Stimulated activated CD4-positive, alpha-beta T cell treated with anti-CD3 and anti-CD28 coated beads, Interleukin-1b, Interleukin-23, amount 100 ng/mL, for 1 hour (primary cell): ENCODE measurements at regions not wholly inside any gene's neighbourhood (a gene's known extent, or its start where the extent isn't known, plus 50 kb on each side); places are given as distances from the start of the nearest gene placed in this dataset.
"Not testable (repeated sequence)": the region's sequence is repeated elsewhere in the genome, so short reads cannot be mapped to it uniquely, and the experiment has no call there.

Source experiments
- DNase-seq, 2 donors: peaks; one replicate each; pipeline ENCODE4 v3.0.0-alpha.2; 2020; ENCODE audit warnings: low read depth in 2 of 2

- no peak for DNase-seq
Observed at GRCh38 chr10:9824631-9825071, 1193.0 kb upstream of the CELF2 start.

- DNase-seq = no peak
Observed at GRCh38 chr10:9825491-9826018, 1192.1 kb upstream of the CELF2 start.

- no peak for DNase-seq
Observed at GRCh38 chr10:9828110-9828509, 1189.6 kb upstream of the CELF2 start.

GRCh38 chr10:9833942-9834341 lies 1183.7 kb upstream of the CELF2 start:
- no peak for DNase-seq

GRCh38 chr10:9834434-9834833 lies 1183.2 kb upstream of the CELF2 start:
- no peak for DNase-seq

- no peak for DNase-seq
Observed at GRCh38 chr10:9845075-9845474, 1172.6 kb upstream of the CELF2 start.

- DNase-seq = no peak
Observed at GRCh38 chr10:9848278-9848677, 1169.4 kb upstream of the CELF2 start.

- no peak for DNase-seq
Observed at GRCh38 chr10:9848981-9849380, 1168.7 kb upstream of the CELF2 start.

GRCh38 chr10:9850415-9850814 lies 1167.3 kb upstream of the CELF2 start:
- DNase-seq = no peak

GRCh38 chr10:9851808-9852207 lies 1165.9 kb upstream of the CELF2 start:
- no peak for DNase-seq

GRCh38 chr10:9853405-9854355 lies 1164.0 kb upstream of the CELF2 start:
- DNase-seq = no peak

- DNase-seq = not testable (repeated sequence)
Observed at GRCh38 chr10:9855451-9855850, 1162.2 kb upstream of the CELF2 start.

- no peak for DNase-seq
Observed at GRCh38 chr10:9858816-9859215, 1158.9 kb upstream of the CELF2 start.

GRCh38 chr10:9860045-9860444 lies 1157.6 kb upstream of the CELF2 start:
- no peak for DNase-seq

GRCh38 chr10:9863559-9864121 lies 1154.0 kb upstream of the CELF2 start:
- DNase-seq = no peak

- no peak for DNase-seq
Observed at GRCh38 chr10:9868499-9868898, 1149.2 kb upstream of the CELF2 start.

GRCh38 chr10:9869205-9869604 lies 1148.5 kb upstream of the CELF2 start:
- no peak for DNase-seq

- DNase-seq = no peak
Observed at GRCh38 chr10:9869606-9870176, 1148.0 kb upstream of the CELF2 start.

GRCh38 chr10:9875353-9875752 lies 1142.3 kb upstream of the CELF2 start:
- no peak for DNase-seq

GRCh38 chr10:9877978-9878377 lies 1139.7 kb upstream of the CELF2 start:
- DNase-seq = no peak

GRCh38 chr10:9878383-9878782 lies 1139.3 kb upstream of the CELF2 start:
- no peak for DNase-seq

- no peak for DNase-seq
Observed at GRCh38 chr10:9885761-9886160, 1131.9 kb upstream of the CELF2 start.

GRCh38 chr10:9886772-9887171 lies 1130.9 kb upstream of the CELF2 start:
- DNase-seq = no peak
